Globus pallidus (tissue), 1 donor: ENCODE measurements at regions not wholly inside any gene's neighbourhood (a gene's known extent, or its start where the extent isn't known, plus 50 kb on each side); places are given as distances from the start of the nearest gene placed in this dataset.
A peak's percentile ranks its signal among the peaks of the same experiment; 100 is the strongest.

ENCODE experiments used
- DNase-seq: peaks from one replicate; pipeline ENCODE4 v3.0.0-alpha.2; 2015; ENCODE audit warnings: low spot score

- DNase-seq = no peak
Measured at GRCh38 chr18:46265196-46266156, 161.3 kb downstream of the HAUS1 start.

- no peak for DNase-seq
Measured at GRCh38 chr18:46266473-46266872, 162.3 kb downstream of the HAUS1 start.

- no peak for DNase-seq
Measured at GRCh38 chr18:46268671-46269070, 164.5 kb downstream of the HAUS1 start.

- no peak for DNase-seq
Measured at GRCh38 chr18:46269275-46269674, 165.1 kb downstream of the HAUS1 start.

- DNase-seq = no peak
Measured at GRCh38 chr18:46271488-46271887, 167.3 kb downstream of the HAUS1 start.

GRCh38 chr18:46273861-46274260 is 169.7 kb downstream of the HAUS1 start:
- no peak for DNase-seq

GRCh38 chr18:46274266-46274665 is 170.1 kb downstream of the HAUS1 start:
- DNase-seq = no peak

GRCh38 chr18:46275370-46275769 is 171.2 kb downstream of the HAUS1 start:
- DNase-seq = no peak

GRCh38 chr18:46276748-46277147 is 172.6 kb downstream of the HAUS1 start:
- DNase-seq = no peak

GRCh38 chr18:46278481-46279465 is 174.6 kb downstream of the HAUS1 start:
- DNase-seq = no peak

- DNase-seq = no peak
Measured at GRCh38 chr18:46279673-46280072, 175.5 kb downstream of the HAUS1 start.

- peak; percentile 57 for DNase-seq
Measured at GRCh38 chr18:46281185-46282176, 177.3 kb downstream of the HAUS1 start.

GRCh38 chr18:46282177-46282570 is 178.0 kb downstream of the HAUS1 start:
- no peak for DNase-seq

GRCh38 chr18:46282646-46283045 is 178.5 kb downstream of the HAUS1 start:
- DNase-seq = no peak

GRCh38 chr18:46283268-46283667 is 179.1 kb downstream of the HAUS1 start:
- no peak for DNase-seq

- no peak for DNase-seq
Measured at GRCh38 chr18:46283895-46284295, 179.7 kb downstream of the HAUS1 start.

GRCh38 chr18:46289463-46289862 is 185.3 kb downstream of the HAUS1 start:
- no peak for DNase-seq

GRCh38 chr18:46289931-46290330 is 185.7 kb downstream of the HAUS1 start:
- no peak for DNase-seq

- DNase-seq = no peak
Measured at GRCh38 chr18:46290440-46291020, 186.3 kb downstream of the HAUS1 start.

GRCh38 chr18:46291149-46291548 is 187.0 kb downstream of the HAUS1 start:
- DNase-seq = no peak

GRCh38 chr18:46293742-46294181 is 189.6 kb downstream of the HAUS1 start:
- DNase-seq = no peak
